VCaP (cell line): ENCODE measurements at regions not wholly inside any gene's neighbourhood (a gene's known extent, or its start where the extent isn't known, plus 50 kb on each side); places are given as distances from the start of the nearest gene placed in this dataset.

Source experiments
- H3K27ac ChIP-seq: fragments of 450-650 bp; 2 replicates; pipeline ENCODE4 v1.5.1; 2017
- TF ChIP-seq, protein P1 (sequence below): fragments of 450-650 bp; conservative IDR thresholded peaks from 2 replicates; pipeline ENCODE4 v1.5.1; 2017; ENCODE audit warnings: mild to moderate bottlenecking, moderate library complexity

- TF ChIP-seq, protein P1, sequence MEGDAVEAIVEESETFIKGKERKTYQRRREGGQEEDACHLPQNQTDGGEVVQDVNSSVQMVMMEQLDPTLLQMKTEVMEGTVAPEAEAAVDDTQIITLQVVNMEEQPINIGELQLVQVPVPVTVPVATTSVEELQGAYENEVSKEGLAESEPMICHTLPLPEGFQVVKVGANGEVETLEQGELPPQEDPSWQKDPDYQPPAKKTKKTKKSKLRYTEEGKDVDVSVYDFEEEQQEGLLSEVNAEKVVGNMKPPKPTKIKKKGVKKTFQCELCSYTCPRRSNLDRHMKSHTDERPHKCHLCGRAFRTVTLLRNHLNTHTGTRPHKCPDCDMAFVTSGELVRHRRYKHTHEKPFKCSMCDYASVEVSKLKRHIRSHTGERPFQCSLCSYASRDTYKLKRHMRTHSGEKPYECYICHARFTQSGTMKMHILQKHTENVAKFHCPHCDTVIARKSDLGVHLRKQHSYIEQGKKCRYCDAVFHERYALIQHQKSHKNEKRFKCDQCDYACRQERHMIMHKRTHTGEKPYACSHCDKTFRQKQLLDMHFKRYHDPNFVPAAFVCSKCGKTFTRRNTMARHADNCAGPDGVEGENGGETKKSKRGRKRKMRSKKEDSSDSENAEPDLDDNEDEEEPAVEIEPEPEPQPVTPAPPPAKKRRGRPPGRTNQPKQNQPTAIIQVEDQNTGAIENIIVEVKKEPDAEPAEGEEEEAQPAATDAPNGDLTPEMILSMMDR: no peak
- no peak overlapping the region for H3K27ac ChIP-seq
These were observed 146.4 kb upstream of the LYZL2 start for GRCh38 chr10:30775779-30776591.

- H3K27ac ChIP-seq: no peak overlapping the region
These were observed 144.7 kb upstream of the LYZL2 start for GRCh38 chr10:30774261-30774660.

GRCh38 chr10:30773501-30773900 lies 143.9 kb upstream of the LYZL2 start:
- no peak overlapping the region for H3K27ac ChIP-seq
- TF ChIP-seq, protein P1: no peak

More at GRCh38 chr10:30774261-30774660, 144.7 kb upstream of the LYZL2 start:
- TF ChIP-seq, protein P1: no peak

DNA sequence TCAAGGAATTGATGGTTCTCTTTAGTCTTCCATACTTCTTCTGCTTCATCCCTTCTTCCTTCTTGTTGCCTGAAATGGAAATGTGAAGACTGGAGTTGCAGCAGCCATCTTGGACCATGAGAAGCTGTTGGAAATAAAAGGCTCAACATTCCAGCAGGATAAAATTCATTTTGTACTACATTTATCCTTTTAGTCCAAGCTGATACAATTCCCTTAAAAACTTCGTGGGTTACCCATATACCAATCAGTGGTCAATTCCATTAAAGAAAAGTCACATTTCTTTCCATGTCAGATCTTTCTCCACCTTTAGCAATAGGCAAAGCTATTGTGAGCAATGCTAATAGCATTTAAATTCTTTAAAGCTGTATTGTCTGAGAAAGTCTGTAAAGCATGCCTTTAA lies 141.3 kb upstream of the LYZL2 start:
- no peak overlapping the region for H3K27ac ChIP-seq
- TF ChIP-seq, protein P1: no peak

DNA sequence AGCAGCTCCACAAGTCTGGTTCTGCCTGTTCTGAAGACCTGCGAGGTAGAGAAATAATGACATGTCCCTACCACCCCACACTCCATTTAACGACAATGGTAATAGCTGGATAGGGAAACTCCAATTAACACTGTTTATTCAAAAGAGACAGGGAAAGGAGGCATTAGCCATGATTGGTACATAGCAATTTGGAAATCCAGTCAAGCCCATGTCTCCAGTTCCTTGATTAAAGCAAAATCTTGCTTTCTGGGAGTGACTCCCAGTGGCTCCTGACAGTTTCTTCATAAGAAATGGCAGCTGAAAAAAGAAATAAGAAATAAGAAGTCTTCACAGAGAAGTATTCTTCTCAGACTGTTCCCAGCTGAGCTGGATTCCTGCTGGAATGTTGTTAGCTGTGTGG lies 140.7 kb upstream of the LYZL2 start:
- TF ChIP-seq, protein P1: no peak
- no peak overlapping the region for H3K27ac ChIP-seq

DNA sequence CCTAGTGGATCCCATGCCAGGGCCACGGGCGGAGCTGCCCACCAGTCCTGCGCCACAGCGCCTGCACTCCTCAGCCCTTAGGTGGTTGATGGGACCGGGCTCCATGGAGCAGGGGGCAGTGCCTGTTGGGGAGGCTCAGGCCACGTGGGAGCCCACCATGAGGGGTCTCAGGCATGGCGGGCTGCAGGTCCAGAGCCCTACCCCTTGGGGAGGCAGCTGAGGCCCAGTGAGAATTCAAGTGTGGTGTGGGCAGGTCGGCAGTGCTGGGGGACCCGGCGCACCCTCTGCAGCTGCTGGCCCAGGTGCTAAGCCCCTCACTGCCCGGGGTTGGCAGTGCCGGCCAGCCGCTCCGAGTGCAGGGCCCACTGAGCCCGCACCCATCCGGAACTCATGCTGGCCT lies 139.8 kb upstream of the LYZL2 start:
- no peak overlapping the region for H3K27ac ChIP-seq
- TF ChIP-seq, protein P1: no peak

DNA sequence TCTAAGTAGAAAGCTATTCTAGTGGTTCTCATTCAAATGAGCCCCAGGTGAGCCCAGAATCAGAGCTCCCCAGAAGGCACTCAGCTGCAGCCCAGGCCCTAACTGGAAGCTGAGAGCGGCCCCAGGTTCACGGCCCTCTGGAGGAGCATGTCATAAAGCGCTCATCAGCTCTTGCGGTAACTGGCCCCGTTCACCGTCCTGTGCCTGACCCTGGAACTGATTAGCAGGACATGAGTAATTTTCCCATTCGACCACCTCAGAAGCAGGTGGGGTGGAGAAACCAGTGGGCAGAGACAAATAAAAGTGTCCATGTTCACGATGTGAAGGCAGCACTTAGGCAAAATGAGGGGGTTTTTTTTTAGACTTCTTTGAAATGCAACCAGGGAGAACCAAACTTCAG lies 136.1 kb upstream of the LYZL2 start:
- no peak overlapping the region for H3K27ac ChIP-seq
- TF ChIP-seq, protein P1: no peak
